ENCODE measurements at regions not wholly inside any gene's neighbourhood (a gene's known extent, or its start where the extent isn't known, plus 50 kb on each side); places are given as distances from the start of the nearest gene placed in this dataset.

- no peak for TF ChIP-seq EZH2phosphoT487 (IDR thresholded peaks at IDR 0.05; ENCODE audit: low read depth)
- TF ChIP-seq CTCF (IDR thresholded peaks at IDR 0.05; ENCODE audit: low read depth, low read length), result no peak
- Histone ChIP-seq H3K4me2 (ENCODE audit: low read length) (no peak overlapping the region), H3K4me1 (ENCODE audit: low read length) (no peaks in the 10 kb centered on the region)
Observed at GRCh38 chr15:97036301-97036700, 705.8 kb downstream of the NR2F2 start.

GRCh38 chr15:97037080-97037479, 706.6 kb downstream of the NR2F2 start:
- Histone ChIP-seq H2AFZ (ENCODE audit: low read depth, low read length) (no peak overlapping the region), H3K36me3 (replicated peaks; ENCODE audit: low read depth, low read length) (no peaks in the 10 kb centered on the region), H3K79me2 (ENCODE audit: low read length) (no peaks in the 10 kb centered on the region), H3K4me3 (ENCODE audit: low read length) (no peak overlapping the region), H3K9me3 (ENCODE audit: insufficient read depth, low read length) (no peaks in the 10 kb centered on the region), H4K20me1 (ENCODE audit: insufficient read depth, low read length) (no peaks in the 10 kb centered on the region), H3K27ac (ENCODE audit: low read length) (no peak overlapping the region), H3K4me1 (ENCODE audit: low read length) (no peaks in the 10 kb centered on the region), H3K27me3 (ENCODE audit: low read depth, low read length) (no peaks in the 10 kb centered on the region), H3K4me2 (ENCODE audit: low read length) (no peak overlapping the region), H3K9ac (ENCODE audit: low read length) (no peak overlapping the region)
- TF ChIP-seq CTCF (IDR thresholded peaks at IDR 0.05; ENCODE audit: low read depth, low read length) (no peak), EZH2phosphoT487 (IDR thresholded peaks at IDR 0.05; ENCODE audit: low read depth) (no peak)

More at GRCh38 chr15:97036301-97036700, 705.8 kb downstream of the NR2F2 start:
- Histone ChIP-seq H3K27ac (ENCODE audit: low read length) (no peak overlapping the region), H3K9ac (ENCODE audit: low read length) (no peak overlapping the region), H3K36me3 (replicated peaks; ENCODE audit: low read depth, low read length) (no peaks in the 10 kb centered on the region), H3K4me3 (ENCODE audit: low read length) (no peak overlapping the region), H4K20me1 (ENCODE audit: insufficient read depth, low read length) (no peaks in the 10 kb centered on the region), H3K79me2 (ENCODE audit: low read length) (no peaks in the 10 kb centered on the region), H3K27me3 (ENCODE audit: low read depth, low read length) (no peaks in the 10 kb centered on the region), H3K9me3 (ENCODE audit: insufficient read depth, low read length) (no peaks in the 10 kb centered on the region), H2AFZ (ENCODE audit: low read depth, low read length) (no peak overlapping the region)

- H3K79me2 ChIP-seq (ENCODE audit: low read length), result no peaks in the 10 kb centered on the region
Observed at GRCh38 chr15:97045666-97046421, 715.3 kb downstream of the NR2F2 start.

GRCh38 chr15:97052513-97052912, 722.0 kb downstream of the NR2F2 start:
- Histone ChIP-seq H4K20me1 (ENCODE audit: insufficient read depth, low read length) (no peaks in the 10 kb centered on the region), H3K79me2 (ENCODE audit: low read length) (no peaks in the 10 kb centered on the region), H3K4me2 (ENCODE audit: low read length) (no peak overlapping the region), H3K36me3 (replicated peaks; ENCODE audit: low read depth, low read length) (no peaks in the 10 kb centered on the region), H3K4me1 (ENCODE audit: low read length) (no peaks in the 10 kb centered on the region), H3K27me3 (ENCODE audit: low read depth, low read length) (no peaks in the 10 kb centered on the region), H3K27ac (ENCODE audit: low read length) (no peak overlapping the region), H2AFZ (ENCODE audit: low read depth, low read length) (no peak overlapping the region), H3K9ac (ENCODE audit: low read length) (no peak overlapping the region), H3K4me3 (ENCODE audit: low read length) (no peak overlapping the region), H3K9me3 (ENCODE audit: insufficient read depth, low read length) (no peaks in the 10 kb centered on the region)
- no peak for TF ChIP-seq EZH2phosphoT487 (IDR thresholded peaks at IDR 0.05; ENCODE audit: low read depth)
- no peak for TF ChIP-seq CTCF (IDR thresholded peaks at IDR 0.05; ENCODE audit: low read depth, low read length)

More at GRCh38 chr15:97045666-97046421, 715.3 kb downstream of the NR2F2 start:
- Histone ChIP-seq H3K4me3 (ENCODE audit: low read length) (no peak overlapping the region), H3K9ac (ENCODE audit: low read length) (no peak overlapping the region), H3K27ac (ENCODE audit: low read length) (no peak overlapping the region), H3K9me3 (ENCODE audit: insufficient read depth, low read length) (no peaks in the 10 kb centered on the region), H3K27me3 (ENCODE audit: low read depth, low read length) (no peaks in the 10 kb centered on the region), H3K4me1 (ENCODE audit: low read length) (no peaks in the 10 kb centered on the region), H2AFZ (ENCODE audit: low read depth, low read length) (no peak overlapping the region), H4K20me1 (ENCODE audit: insufficient read depth, low read length) (no peaks in the 10 kb centered on the region), H3K36me3 (replicated peaks; ENCODE audit: low read depth, low read length) (no peaks in the 10 kb centered on the region), H3K4me2 (ENCODE audit: low read length) (no peak overlapping the region)
- TF ChIP-seq EZH2phosphoT487 (IDR thresholded peaks at IDR 0.05; ENCODE audit: low read depth) (no peak), CTCF (IDR thresholded peaks at IDR 0.05; ENCODE audit: low read depth, low read length) (no peak)

Data from OCI-LY3 (cell line).